ENCODE measurements at regions not wholly inside any gene's neighbourhood (a gene's known extent, or its start where the extent isn't known, plus 50 kb on each side); places are given as distances from the start of the nearest gene placed in this dataset.
"Not testable (repeated sequence)": the region's sequence is repeated elsewhere in the genome, so short reads cannot be mapped to it uniquely, and the experiment has no call there.

DNA sequence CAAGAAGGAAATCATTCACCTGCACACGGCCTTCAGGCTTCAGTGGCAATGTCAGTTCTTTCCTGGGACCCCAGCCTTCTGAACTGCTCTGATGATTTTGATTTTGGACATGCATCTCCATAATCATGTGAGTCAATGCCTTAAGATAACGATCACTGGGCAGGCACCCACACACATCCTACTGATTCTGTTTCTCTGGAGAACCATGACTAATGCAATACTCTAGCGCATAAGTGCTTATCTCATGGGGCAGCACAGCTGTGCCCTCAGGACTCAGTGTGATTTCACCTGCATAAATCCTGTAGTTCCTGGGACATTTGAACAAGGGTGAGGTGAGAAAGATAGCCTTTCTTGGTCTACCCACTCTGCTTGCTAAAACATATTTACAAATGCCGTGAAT, 144.6 kb downstream of the AKAIN1 start:
- no peak overlapping the region for H3K4me3 Mint-ChIP-seq
- ChIA-PET POLR2A (no interaction called here), CTCF (no interaction called here)
- H3K4me1 Mint-ChIP-seq: peaks cover 3% of the 10 kb centered on the region
- H3K9me3 Mint-ChIP-seq: no peaks in the 10 kb centered on the region
- DNase-seq: no peak
- no peaks in the 10 kb centered on the region for H3K36me3 Mint-ChIP-seq (ENCODE audit: low read depth)
- H3K27ac Mint-ChIP-seq: no peak overlapping the region
- H3K27me3 Mint-ChIP-seq: peaks cover 7% of the 10 kb centered on the region

DNA sequence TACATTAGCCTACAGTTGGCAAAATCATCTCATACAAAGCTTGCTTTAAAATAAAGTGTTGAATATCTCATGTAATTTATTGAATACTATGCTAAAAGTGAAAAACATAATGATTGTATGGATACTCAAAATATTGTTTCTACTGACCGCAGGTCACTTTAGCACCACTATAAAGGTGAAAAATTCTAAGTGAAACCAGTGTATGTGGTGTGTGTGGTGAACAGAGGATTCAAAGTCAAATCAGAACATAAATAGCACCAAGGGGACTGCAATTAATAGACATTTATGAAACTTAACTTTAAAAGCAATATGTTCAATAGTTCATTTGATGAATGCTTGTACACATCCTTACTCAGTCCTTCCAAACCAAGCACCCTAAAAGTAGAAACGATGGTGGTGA, 145.8 kb downstream of the AKAIN1 start:
- POLR2A ChIA-PET: no interaction called here

DNA sequence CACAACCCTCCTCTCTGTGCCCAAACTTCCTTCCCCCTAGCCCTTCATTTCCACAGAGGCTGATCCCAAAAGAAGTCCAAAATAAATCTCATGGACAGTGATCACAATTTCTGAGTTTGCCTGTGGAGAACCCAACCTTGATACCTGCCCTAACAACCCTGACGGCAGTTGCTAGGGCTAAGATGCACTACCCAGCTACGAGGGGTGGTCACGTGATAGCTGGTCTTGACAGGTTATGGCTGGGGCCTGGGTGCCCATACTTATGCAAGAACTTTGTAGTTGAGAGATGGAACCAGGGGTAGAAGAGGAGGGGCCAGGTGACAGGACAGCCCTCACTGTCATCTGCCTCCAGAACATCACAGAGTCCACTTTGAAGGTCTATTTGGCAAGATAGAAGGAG, 147.9 kb downstream of the AKAIN1 start:
- Mint-ChIP-seq H3K4me1 (no peaks in the 10 kb centered on the region), H3K36me3 (ENCODE audit: low read depth) (no peaks in the 10 kb centered on the region), H3K4me3 (no peak overlapping the region), H3K27ac (no peak overlapping the region), H3K9me3 (no peaks in the 10 kb centered on the region), H3K27me3 (no peaks in the 10 kb centered on the region)
- no peak for DNase-seq
- POLR2A ChIA-PET: no interaction called here
- CTCF ChIA-PET: interaction anchor here (1.0 kb wide), 1 partner anchor 12 kb away, joined by 3 read pairs; no protein-coding TSS in a partner anchor

More for the DNA sequence above, 145.8 kb downstream of the AKAIN1 start:
- no peaks in the 10 kb centered on the region for H3K9me3 Mint-ChIP-seq
- CTCF ChIA-PET: no interaction called here
- no peak overlapping the region for H3K27ac Mint-ChIP-seq
- H3K36me3 Mint-ChIP-seq (ENCODE audit: low read depth): no peaks in the 10 kb centered on the region
- DNase-seq: no peak
- H3K4me1 Mint-ChIP-seq: no peaks in the 10 kb centered on the region
- no peak overlapping the region for H3K4me3 Mint-ChIP-seq
- peaks cover 6% of the 10 kb centered on the region for H3K27me3 Mint-ChIP-seq

DNA sequence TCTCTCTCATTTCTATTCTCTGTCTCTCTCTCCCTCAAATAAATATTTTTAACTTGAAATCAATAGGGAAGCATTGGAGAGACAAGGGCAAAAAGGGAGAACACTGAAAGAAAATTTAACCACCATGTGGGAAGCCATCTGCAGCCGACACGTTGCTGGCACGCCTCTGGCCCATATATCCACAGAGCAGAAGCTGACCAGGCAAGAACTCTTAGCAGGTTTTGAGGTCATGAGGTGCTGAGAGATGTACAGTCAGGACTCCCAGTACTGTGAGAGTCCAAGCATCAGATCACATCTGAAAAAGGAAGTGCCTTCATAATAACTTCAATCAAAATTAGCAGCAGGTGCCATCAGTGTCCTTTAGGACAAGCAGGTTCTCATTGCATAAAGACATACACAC, 156.6 kb downstream of the AKAIN1 start:
- H3K4me3 Mint-ChIP-seq: no peak overlapping the region
- CTCF ChIA-PET: interaction anchor here (0.5 kb wide), 1 partner anchor 166 kb away, joined by 5 read pairs; no protein-coding TSS in a partner anchor
- no peaks in the 10 kb centered on the region for H3K9me3 Mint-ChIP-seq

DNA sequence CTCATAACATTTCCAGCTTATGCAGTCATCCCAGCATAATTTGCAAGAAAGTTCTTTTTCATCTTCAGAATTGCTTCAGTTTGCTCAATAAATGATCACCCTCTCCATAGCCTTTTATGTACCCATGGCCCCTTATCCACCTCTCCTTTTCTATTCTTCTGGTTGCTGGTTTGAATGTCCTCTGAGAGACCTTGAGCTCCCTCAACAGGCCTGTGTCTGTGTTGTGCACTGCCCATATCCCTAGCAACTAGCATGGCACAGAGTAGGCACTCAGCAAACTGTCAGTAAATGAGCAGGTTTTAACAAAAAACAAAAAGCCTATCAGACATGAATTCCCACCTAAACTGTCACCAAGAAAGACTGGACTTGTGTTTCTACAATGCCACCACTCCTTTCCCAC, 160.5 kb downstream of the AKAIN1 start:
- H3K27me3 Mint-ChIP-seq: peaks cover 2% of the 10 kb centered on the region
- ChIA-PET CTCF (interaction anchor here (1.3 kb wide), 1 partner anchor 14 kb away, joined by 3 read pairs; no protein-coding TSS in a partner anchor), POLR2A (no interaction called here)
- no peak overlapping the region for H3K27ac Mint-ChIP-seq
- no peaks in the 10 kb centered on the region for H3K4me1 Mint-ChIP-seq
- H3K4me3 Mint-ChIP-seq: no peak overlapping the region
- no peaks in the 10 kb centered on the region for H3K36me3 Mint-ChIP-seq (ENCODE audit: low read depth)
- no peak for DNase-seq
- H3K9me3 Mint-ChIP-seq: peaks cover 2% of the 10 kb centered on the region

More for the DNA sequence above, 156.6 kb downstream of the AKAIN1 start:
- Mint-ChIP-seq H3K36me3 (ENCODE audit: low read depth) (no peaks in the 10 kb centered on the region), H3K4me1 (no peaks in the 10 kb centered on the region), H3K27ac (no peak overlapping the region), H3K27me3 (no peaks in the 10 kb centered on the region)
- POLR2A ChIA-PET: no interaction called here
- DNase-seq: no peak

DNA sequence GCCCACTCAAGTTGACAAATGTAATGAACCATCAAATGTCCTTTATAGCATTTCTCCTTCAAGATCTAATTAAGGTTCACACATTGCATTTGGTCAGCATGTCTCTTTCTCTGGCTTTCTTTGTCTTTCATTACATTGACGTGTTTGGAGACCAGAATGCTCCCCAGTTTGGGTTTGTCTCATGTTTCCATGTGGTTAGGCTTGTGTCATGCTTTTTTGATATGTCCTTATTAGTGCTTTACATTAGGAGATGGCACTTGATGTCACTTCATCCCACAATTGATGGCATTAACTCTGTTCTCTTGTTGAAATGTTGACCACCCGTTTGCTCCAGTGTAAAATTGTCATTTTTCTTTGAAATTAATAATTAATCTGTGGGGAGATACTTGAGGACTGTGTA, 165.8 kb downstream of the AKAIN1 start:
- no peaks in the 10 kb centered on the region for H3K36me3 Mint-ChIP-seq (ENCODE audit: low read depth)

DNA sequence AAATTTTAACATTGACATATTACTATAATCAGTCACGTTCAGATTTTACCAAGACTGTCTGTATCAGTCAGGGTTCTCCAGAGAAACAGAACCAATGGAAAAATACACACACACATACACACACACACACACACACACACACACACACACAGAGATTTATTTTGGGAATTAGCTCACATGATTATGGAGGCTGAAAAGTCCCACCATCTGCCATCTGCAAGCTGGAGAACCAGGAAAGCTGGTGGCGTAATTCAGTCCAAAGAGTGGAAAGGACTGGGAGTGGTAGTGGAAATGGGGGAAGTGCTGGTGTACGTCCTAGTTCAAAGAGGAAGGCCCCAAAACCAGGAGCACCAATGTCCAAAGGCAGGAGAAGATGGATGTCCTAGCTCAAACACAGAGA, 166.4 kb downstream of the AKAIN1 start:
- Mint-ChIP-seq H3K27me3 (peaks cover 2% of the 10 kb centered on the region), H3K36me3 (ENCODE audit: low read depth) (no peaks in the 10 kb centered on the region), H3K4me3 (no peak overlapping the region), H3K4me1 (no peaks in the 10 kb centered on the region), H3K9me3 (peaks cover 2% of the 10 kb centered on the region), H3K27ac (no peak overlapping the region)
- CTCF ChIA-PET: no interaction called here
- no peak for DNase-seq
- POLR2A ChIA-PET: no interaction called here

More for the DNA sequence above, 165.8 kb downstream of the AKAIN1 start:
- ChIA-PET POLR2A (no interaction called here), CTCF (no interaction called here)
- no peak overlapping the region for H3K4me3 Mint-ChIP-seq
- H3K4me1 Mint-ChIP-seq: no peaks in the 10 kb centered on the region
- no peak for DNase-seq
- no peak overlapping the region for H3K27ac Mint-ChIP-seq
- peaks cover 2% of the 10 kb centered on the region for H3K9me3 Mint-ChIP-seq
- H3K27me3 Mint-ChIP-seq: peaks cover 2% of the 10 kb centered on the region

DNA sequence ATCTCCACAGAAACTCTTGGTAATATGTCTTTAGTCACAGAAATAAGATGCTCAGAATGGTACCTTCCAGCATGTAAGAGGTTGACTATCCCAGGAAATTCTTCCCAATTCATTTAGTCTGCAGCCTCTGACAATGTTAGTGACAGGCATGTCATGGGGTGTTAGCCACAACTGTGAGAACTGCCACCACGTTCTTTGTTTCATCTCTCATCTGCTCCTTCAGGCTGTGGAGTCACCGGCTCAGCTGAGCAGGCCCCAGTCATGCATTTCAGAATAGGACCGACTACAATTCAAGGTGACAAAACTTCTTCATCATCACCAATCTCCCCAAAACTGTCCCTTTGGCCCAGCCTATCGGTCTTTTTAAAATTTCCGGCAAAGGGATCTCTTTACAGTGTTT, 167.5 kb downstream of the AKAIN1 start:
- H3K36me3 Mint-ChIP-seq (ENCODE audit: low read depth): no peaks in the 10 kb centered on the region
- no peak overlapping the region for H3K27ac Mint-ChIP-seq
- H3K9me3 Mint-ChIP-seq: peaks cover 2% of the 10 kb centered on the region
- POLR2A ChIA-PET: no interaction called here
- CTCF ChIA-PET: no interaction called here
- H3K4me3 Mint-ChIP-seq: no peak overlapping the region
- no peak for DNase-seq
- peaks cover 2% of the 10 kb centered on the region for H3K27me3 Mint-ChIP-seq
- no peaks in the 10 kb centered on the region for H3K4me1 Mint-ChIP-seq

DNA sequence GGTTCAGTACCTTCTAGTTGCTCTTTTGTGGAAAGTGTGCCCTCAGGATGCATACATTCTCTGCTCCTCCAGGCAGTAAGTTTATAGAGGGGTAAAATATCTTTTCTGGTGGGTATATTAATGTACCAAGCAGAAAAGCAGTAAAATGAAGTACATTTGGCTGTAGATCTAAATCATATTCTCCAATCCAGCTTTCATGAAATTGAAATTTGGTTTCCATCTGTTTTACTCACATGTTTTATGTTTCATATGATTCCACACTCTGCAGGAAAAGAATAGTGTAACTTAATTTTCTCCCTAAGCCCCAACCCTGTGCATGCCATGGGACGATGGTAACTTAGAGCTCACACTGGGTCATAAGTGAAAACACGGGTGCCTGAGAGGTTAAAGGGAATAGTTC, 172.3 kb downstream of the AKAIN1 start:
- ChIA-PET CTCF (no interaction called here), POLR2A (no interaction called here)
- Mint-ChIP-seq H3K27ac (no peak overlapping the region), H3K36me3 (ENCODE audit: low read depth) (no peaks in the 10 kb centered on the region), H3K27me3 (no peaks in the 10 kb centered on the region), H3K9me3 (no peaks in the 10 kb centered on the region), H3K4me3 (no peak overlapping the region), H3K4me1 (no peaks in the 10 kb centered on the region)
- no peak for DNase-seq

DNA sequence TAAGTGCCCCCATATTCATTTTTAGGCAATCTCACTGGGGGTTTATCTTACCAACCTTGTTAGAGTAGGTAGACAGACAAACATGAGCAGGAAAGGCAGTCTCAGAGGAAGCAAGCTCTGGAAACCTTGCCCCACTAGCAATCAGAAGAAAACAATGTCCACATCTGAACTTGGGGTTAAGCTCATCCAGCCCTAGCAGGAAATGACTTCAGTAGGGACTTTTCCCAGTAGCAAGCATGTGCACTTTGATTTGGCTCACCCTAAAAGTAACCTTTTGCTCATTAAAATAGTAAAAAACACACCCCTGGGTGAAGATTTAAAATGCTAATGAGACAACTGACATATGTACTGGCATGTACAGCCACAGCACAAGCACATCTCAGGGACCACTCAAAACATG, 175.5 kb downstream of the AKAIN1 start:
- Mint-ChIP-seq H3K4me3 (no peak overlapping the region), H3K9me3 (no peaks in the 10 kb centered on the region), H3K36me3 (ENCODE audit: low read depth) (no peaks in the 10 kb centered on the region), H3K27me3 (no peaks in the 10 kb centered on the region), H3K4me1 (no peaks in the 10 kb centered on the region), H3K27ac (no peak overlapping the region)
- DNase-seq: no peak
- ChIA-PET POLR2A (no interaction called here), CTCF (no interaction called here)

DNA sequence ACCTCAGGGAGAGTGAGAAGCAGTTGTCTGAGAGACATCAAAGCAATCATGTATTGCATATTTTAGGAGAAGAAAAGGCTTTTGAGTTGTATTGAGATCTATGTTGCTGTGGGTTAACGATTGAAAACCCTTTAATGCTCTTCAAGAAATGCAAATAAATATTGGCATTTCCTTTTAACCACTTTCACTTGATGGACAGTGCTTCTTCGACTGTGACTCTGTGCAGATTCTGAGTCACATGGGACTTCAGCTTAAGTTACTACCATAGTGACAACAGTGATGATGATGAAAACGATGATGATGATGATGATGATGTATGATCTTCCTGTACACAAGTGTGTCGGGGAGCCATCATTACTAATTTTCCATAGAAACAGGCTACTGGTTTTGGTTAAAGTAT, 181.8 kb downstream of the AKAIN1 start:
- Mint-ChIP-seq H3K27me3 (no peaks in the 10 kb centered on the region), H3K36me3 (ENCODE audit: low read depth) (no peaks in the 10 kb centered on the region), H3K4me1 (no peaks in the 10 kb centered on the region), H3K4me3 (no peak overlapping the region), H3K27ac (no peak overlapping the region), H3K9me3 (no peaks in the 10 kb centered on the region)
- CTCF ChIA-PET: no interaction called here
- DNase-seq: no peak
- POLR2A ChIA-PET: no interaction called here

DNA sequence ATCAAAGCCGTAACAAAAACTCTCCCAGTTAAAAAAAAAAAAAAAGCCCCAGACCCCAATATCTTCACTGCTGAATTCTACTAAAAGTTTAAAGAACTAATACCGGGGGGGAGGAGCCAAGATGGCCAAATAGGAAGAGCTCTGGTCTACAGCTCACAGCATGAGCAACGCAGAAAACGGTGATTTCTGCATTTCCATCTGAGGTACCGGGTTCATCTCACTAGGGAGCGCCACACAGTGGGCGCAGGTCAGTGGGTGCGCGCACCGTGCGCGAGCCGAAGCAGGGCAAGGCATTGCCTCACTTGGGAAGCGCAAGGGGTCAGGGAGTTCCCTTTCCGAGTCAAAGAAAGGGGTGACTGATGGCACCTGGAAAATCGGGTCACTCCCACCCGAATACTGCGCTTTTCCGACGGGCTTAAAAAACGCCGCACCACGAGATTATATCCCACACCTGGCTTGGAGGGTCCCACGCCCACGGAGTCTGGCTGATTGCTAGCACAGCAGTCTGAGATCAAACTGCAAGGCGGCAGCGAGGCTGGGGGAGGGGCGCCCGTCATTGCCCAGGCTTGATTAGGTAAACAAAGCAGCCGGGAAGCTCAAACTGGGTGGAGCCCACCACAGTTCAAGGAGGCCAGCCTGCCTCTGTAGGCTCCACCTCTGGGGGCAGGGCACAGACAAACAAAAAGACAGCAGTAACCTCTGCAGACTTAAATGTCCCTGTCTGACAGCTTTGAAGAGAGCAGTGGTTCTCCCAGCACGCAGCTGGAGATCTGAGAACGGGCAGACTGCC, 192.8 kb downstream of the AKAIN1 start:
- CTCF ChIA-PET; H3K27ac Mint-ChIP-seq; H3K4me1 Mint-ChIP-seq; H3K4me3 Mint-ChIP-seq; DNase-seq; H3K27me3 Mint-ChIP-seq; POLR2A ChIA-PET; H3K36me3 Mint-ChIP-seq (ENCODE audit: low read depth); H3K9me3 Mint-ChIP-seq: not testable (repeated sequence)

DNA sequence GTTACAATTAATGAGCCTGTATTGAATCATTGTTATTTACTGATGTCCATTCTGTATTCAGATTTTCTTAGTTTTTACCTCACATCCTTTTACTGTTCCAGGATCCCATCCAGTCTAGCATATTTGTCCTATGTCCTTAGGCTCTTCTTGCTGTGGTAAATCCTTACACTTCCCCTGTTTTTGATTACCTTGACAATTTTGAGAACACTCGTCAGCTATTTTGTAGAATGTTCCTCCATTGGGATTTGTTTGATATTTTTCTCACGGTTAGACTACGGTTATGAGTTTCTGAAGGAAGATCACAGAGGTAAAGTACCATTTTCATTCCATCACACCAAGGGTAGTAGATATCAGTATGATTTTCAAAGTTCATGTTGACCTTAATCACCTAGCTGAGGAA, 202.3 kb downstream of the AKAIN1 start:
- H3K27ac Mint-ChIP-seq: no peak overlapping the region
- no peaks in the 10 kb centered on the region for H3K27me3 Mint-ChIP-seq
- ChIA-PET CTCF (no interaction called here), POLR2A (no interaction called here)
- no peaks in the 10 kb centered on the region for H3K36me3 Mint-ChIP-seq (ENCODE audit: low read depth)
- H3K4me3 Mint-ChIP-seq: no peak overlapping the region
- no peaks in the 10 kb centered on the region for H3K4me1 Mint-ChIP-seq
- H3K9me3 Mint-ChIP-seq: peaks cover 6% of the 10 kb centered on the region
- DNase-seq: no peak

Data from activated CD4-positive, alpha-beta T cell treated with anti-CD3 and anti-CD28 coated beads, Interleukin-2, amount 10 ng/mL, durations not matched to agents 7 days and 5 days (primary cell).